ENCODE measurements at regions not wholly inside any gene's neighbourhood (a gene's known extent, or its start where the extent isn't known, plus 50 kb on each side); places are given as distances from the start of the nearest gene placed in this dataset.

DNA sequence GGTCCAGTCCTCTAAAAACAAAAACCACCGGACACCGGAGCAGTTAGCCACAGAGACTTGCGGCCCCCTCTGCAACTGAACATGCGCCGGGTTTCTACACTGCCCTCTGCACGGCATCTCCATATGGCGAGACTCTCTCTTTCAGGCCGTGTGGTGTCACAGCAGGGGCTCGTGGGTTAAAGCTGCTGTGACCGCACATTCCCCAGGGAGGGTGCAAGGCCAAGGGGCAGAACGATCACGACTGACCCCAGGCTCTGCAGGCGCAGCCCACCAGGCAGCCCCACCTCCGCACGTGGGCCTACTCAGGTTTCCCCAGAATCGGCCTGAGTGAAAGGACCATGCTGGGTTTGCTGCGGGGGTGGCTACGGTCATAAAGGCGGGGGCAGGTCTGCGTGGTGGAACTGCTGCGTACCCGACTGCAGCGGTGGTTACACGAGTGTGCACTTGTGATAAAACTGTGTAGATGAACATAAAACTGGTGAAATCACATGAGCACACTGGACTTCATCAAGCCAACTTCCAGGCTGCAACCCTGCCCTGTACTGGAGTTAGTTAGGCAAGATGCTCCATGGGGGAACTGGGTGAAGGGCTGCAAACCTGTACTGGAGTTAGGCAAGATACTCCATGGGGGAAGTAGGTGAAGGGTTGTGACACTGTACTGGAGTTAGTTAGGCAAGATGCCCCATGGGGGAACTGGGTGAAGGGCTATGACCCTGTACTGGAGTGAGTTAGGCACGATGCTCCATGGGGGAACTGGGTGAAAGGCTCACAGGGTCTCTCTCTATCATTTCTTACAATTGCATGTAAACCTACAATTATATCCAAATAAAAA, 81.4 kb upstream of the PPP2R2D start:
- Mint-ChIP-seq H3K27ac (no peak overlapping the region), H3K27me3 (ENCODE audit: low read depth in 3 of 3) (peaks cover 4 to 8% (median 7%) of the 10 kb centered on the region in 3 donors), H3K4me3 (no peak overlapping the region), H3K36me3 (no peaks in the 10 kb centered on the region), H3K4me1 (no peaks in the 10 kb centered on the region), H3K9me3 (peaks cover 0 to 2% (median 0%) of the 10 kb centered on the region in 7 donors)
- no peak overlapping the region for H3K9ac ChIP-seq (ENCODE audit: insufficient read depth, low read length, poor library complexity, severe bottlenecking)
- H3K4me1 ChIP-seq (ENCODE audit: control insufficient read depth in 1 of 2, insufficient read depth in 2 of 2, low read length in 2 of 2), result no peaks in the 10 kb centered on the region
- intact Hi-C loops (cut with micrococcal nuclease), result no loop called here
- no peaks in the 10 kb centered on the region for H3K36me3 ChIP-seq (replicated peaks in 1 of 2; ENCODE audit: control insufficient read depth in 1 of 2, insufficient read depth in 2 of 2, low read length in 2 of 2)
- no peaks in the 10 kb centered on the region for H3K79me2 ChIP-seq (ENCODE audit: insufficient read depth, low read length)
- WGBS (ENCODE audit: insufficient coverage), result 87% methylated on average over 24 of the region's 25 CpGs
- H3K4me3 ChIP-seq (replicated peaks in 1 of 3; ENCODE audit: low read depth in 2 of 3, low read length in 3 of 3), result no peak overlapping the region
- no peak overlapping the region for H3K27ac ChIP-seq (ENCODE audit: low read depth in 1 of 2, low read length in 2 of 2)
- H4K20me1 ChIP-seq (ENCODE audit: insufficient read depth, low read length), result no peaks in the 10 kb centered on the region
- H3K4me2 ChIP-seq (replicated peaks; ENCODE audit: extremely low read depth, low read length, poor library complexity, severe bottlenecking), result no peak overlapping the region
- H3K27me3 ChIP-seq (ENCODE audit: control insufficient read depth in 2 of 2, insufficient read depth in 2 of 2, low read length in 2 of 2), result no peaks in the 10 kb centered on the region
- DNase-seq, result peak in 1 of 3 donors; percentile 1
- H3K9me3 ChIP-seq (replicated peaks in 1 of 2; ENCODE audit: control insufficient read depth in 1 of 2, insufficient read depth in 1 of 2, low read length in 2 of 2), result no peaks in the 10 kb centered on the region
- no peak overlapping the region for H2AFZ ChIP-seq (ENCODE audit: insufficient read depth, low read depth, low read length, poor library complexity, severe bottlenecking)
- TF ChIP-seq CTCF (IDR thresholded peaks at IDR 0.05), result no peak

- WGBS (ENCODE audit: insufficient coverage), result 89% methylated on average over 7 of the region's 9 CpGs
- H3K27ac Mint-ChIP-seq, result no peak overlapping the region
- H3K4me2 ChIP-seq (replicated peaks; ENCODE audit: extremely low read depth, low read length, poor library complexity, severe bottlenecking), result no peak overlapping the region
- H3K4me1 Mint-ChIP-seq, result no peaks in the 10 kb centered on the region
- no peaks in the 10 kb centered on the region for H3K36me3 Mint-ChIP-seq
- no peaks in the 10 kb centered on the region for H3K79me2 ChIP-seq (ENCODE audit: insufficient read depth, low read length)
- H3K9me3 ChIP-seq (replicated peaks in 1 of 2; ENCODE audit: control insufficient read depth in 1 of 2, insufficient read depth in 1 of 2, low read length in 2 of 2), result no peaks in the 10 kb centered on the region
- H3K27me3 Mint-ChIP-seq (ENCODE audit: low read depth in 3 of 3), result peaks cover 8 to 10% (median 9%) of the 10 kb centered on the region in 3 donors
- no peak for DNase-seq
- no peak overlapping the region for H3K4me3 Mint-ChIP-seq
- H4K20me1 ChIP-seq (ENCODE audit: insufficient read depth, low read length), result no peaks in the 10 kb centered on the region
- no peaks in the 10 kb centered on the region for H3K4me1 ChIP-seq (ENCODE audit: control insufficient read depth in 1 of 2, insufficient read depth in 2 of 2, low read length in 2 of 2)
- intact Hi-C loops (cut with micrococcal nuclease), result no loop called here
- no peak for TF ChIP-seq CTCF (IDR thresholded peaks at IDR 0.05)
- H3K27ac ChIP-seq (ENCODE audit: low read depth in 1 of 2, low read length in 2 of 2), result no peak overlapping the region
- H2AFZ ChIP-seq (ENCODE audit: insufficient read depth, low read depth, low read length, poor library complexity, severe bottlenecking), result no peak overlapping the region
- H3K9ac ChIP-seq (ENCODE audit: insufficient read depth, low read length, poor library complexity, severe bottlenecking), result no peak overlapping the region
- no peaks in the 10 kb centered on the region for H3K27me3 ChIP-seq (ENCODE audit: control insufficient read depth in 2 of 2, insufficient read depth in 2 of 2, low read length in 2 of 2)
- no peak overlapping the region for H3K4me3 ChIP-seq (replicated peaks in 1 of 3; ENCODE audit: low read depth in 2 of 3, low read length in 3 of 3)
- H3K36me3 ChIP-seq (replicated peaks in 1 of 2; ENCODE audit: control insufficient read depth in 1 of 2, insufficient read depth in 2 of 2, low read length in 2 of 2), result no peaks in the 10 kb centered on the region
- H3K9me3 Mint-ChIP-seq, result peaks cover 0 to 2% (median 0%) of the 10 kb centered on the region in 7 donors
Measured at GRCh38 chr10:131820626-131821025, 80.2 kb upstream of the PPP2R2D start.

Data from CD14-positive monocyte (primary cell).